Endothelial cell (in vitro differentiated cells): ENCODE measurements at regions not wholly inside any gene's neighbourhood (a gene's known extent, or its start where the extent isn't known, plus 50 kb on each side); places are given as distances from the start of the nearest gene placed in this dataset.

Source experiments
- DNase-seq: peaks from one replicate; pipeline ENCODE4 v3.0.0; 2021; ENCODE audit warnings: low spot score
- H3K27ac Mint-ChIP-seq: one replicate; pipeline ENCODE4 v1.8.0; 2021; ENCODE audit warnings: mixed read lengths, inconsistent platforms; ENCODE audit not compliant: unreplicated experiment
- H3K27me3 Mint-ChIP-seq: one replicate; pipeline ENCODE4 v1.8.0; 2021; ENCODE audit warnings: mild to moderate bottlenecking, moderate library complexity, mixed read lengths, inconsistent platforms; ENCODE audit not compliant: unreplicated experiment
- H3K36me3 Mint-ChIP-seq: one replicate; pipeline ENCODE4 v1.8.0; 2021; ENCODE audit warnings: mild to moderate bottlenecking, low read depth, mixed read lengths, inconsistent platforms; ENCODE audit not compliant: unreplicated experiment
- H3K4me1 Mint-ChIP-seq: one replicate; pipeline ENCODE4 v1.8.0; 2021; ENCODE audit warnings: mild to moderate bottlenecking, mixed read lengths, inconsistent platforms; ENCODE audit not compliant: unreplicated experiment
- H3K4me3 Mint-ChIP-seq: one replicate; pipeline ENCODE4 v1.8.0; 2021; ENCODE audit warnings: mild to moderate bottlenecking, mixed read lengths, inconsistent platforms; ENCODE audit not compliant: unreplicated experiment
- H3K9me3 Mint-ChIP-seq: one replicate; pipeline ENCODE4 v1.8.0; 2021; ENCODE audit warnings: mixed read lengths, inconsistent platforms; ENCODE audit not compliant: unreplicated experiment
- CTCF ChIP-seq: fragments of 200-600 bp; sonication (generic); IDR thresholded peaks from one replicate; pipeline ENCODE4 v1.5.0; 2021; ENCODE audit warnings: antibody characterized with exemption; ENCODE audit not compliant: unreplicated experiment

GRCh38 chr5:58099257-58099656, 360.6 kb downstream of the PLK2 start:
- peaks cover 20% of the 10 kb centered on the region for H3K9me3 Mint-ChIP-seq
- no peak overlapping the region for H3K27ac Mint-ChIP-seq
- peaks cover 10% of the 10 kb centered on the region for H3K36me3 Mint-ChIP-seq
- DNase-seq = no peak
- peaks cover 3% of the 10 kb centered on the region for H3K27me3 Mint-ChIP-seq
- TF ChIP-seq CTCF = no peak
- H3K4me1 Mint-ChIP-seq = peaks cover 5% of the 10 kb centered on the region
- no peak overlapping the region for H3K4me3 Mint-ChIP-seq

- Mint-ChIP-seq H3K4me3 (no peak overlapping the region), H3K36me3 (no peaks in the 10 kb centered on the region), H3K9me3 (no peaks in the 10 kb centered on the region), H3K4me1 (peaks cover 25% of the 10 kb centered on the region), H3K27ac (no peak overlapping the region), H3K27me3 (peaks cover 8% of the 10 kb centered on the region)
- no peak for DNase-seq
- TF ChIP-seq CTCF = no peak
These were observed 365.9 kb downstream of the PLK2 start for GRCh38 chr5:58094031-58094430.

GRCh38 chr5:58090704-58091103, 369.2 kb downstream of the PLK2 start:
- Mint-ChIP-seq H3K27me3 (peaks cover 8% of the 10 kb centered on the region), H3K9me3 (no peaks in the 10 kb centered on the region)

GRCh38 chr5:58088941-58089340, 370.9 kb downstream of the PLK2 start:
- H3K9me3 Mint-ChIP-seq = no peaks in the 10 kb centered on the region
- H3K27ac Mint-ChIP-seq = peak overlapping the region; percentile 99
- H3K36me3 Mint-ChIP-seq = no peaks in the 10 kb centered on the region
- H3K27me3 Mint-ChIP-seq = peaks cover 8% of the 10 kb centered on the region
- no peak for TF ChIP-seq CTCF
- no peak overlapping the region for H3K4me3 Mint-ChIP-seq
- H3K4me1 Mint-ChIP-seq = peaks cover 33% of the 10 kb centered on the region
- DNase-seq = peak; percentile 37

More at GRCh38 chr5:58090704-58091103, 369.2 kb downstream of the PLK2 start:
- Mint-ChIP-seq H3K36me3 (no peaks in the 10 kb centered on the region), H3K4me3 (no peak overlapping the region), H3K4me1 (peaks cover 42% of the 10 kb centered on the region), H3K27ac (peak overlapping the region; percentile 43)
- DNase-seq = no peak
- no peak for TF ChIP-seq CTCF

- Mint-ChIP-seq H3K4me3 (no peak overlapping the region), H3K4me1 (peaks cover 31% of the 10 kb centered on the region), H3K9me3 (no peaks in the 10 kb centered on the region), H3K27ac (peak overlapping the region; percentile 93), H3K36me3 (no peaks in the 10 kb centered on the region), H3K27me3 (peaks cover 8% of the 10 kb centered on the region)
- TF ChIP-seq CTCF = no peak
- DNase-seq = no peak
These were observed 372.0 kb downstream of the PLK2 start for GRCh38 chr5:58087905-58088304.
